Uterus (tissue), 3 donors: ENCODE measurements at regions not wholly inside any gene's neighbourhood (a gene's known extent, or its start where the extent isn't known, plus 50 kb on each side); places are given as distances from the start of the nearest gene placed in this dataset.

Experiments
- DNase-seq, 2 donors: peaks; one replicate each; pipeline ENCODE4 v3.0.0-alpha.2; 2019 to 2020
- H3K27ac ChIP-seq, 2 donors: fragments of 200-600 bp; sonication (generic); 1 replicate in 1 of 2; 2 replicates in 1 of 2; pipeline ENCODE4 v1.5.1; 2016 to 2018
- H3K27me3 ChIP-seq, 2 donors: fragments of 200-600 bp; sonication (generic); one replicate each; pipeline ENCODE4 v1.5.1; 2018 to 2019; ENCODE audit warnings: control low read depth in 1 of 2
- H3K36me3 ChIP-seq, 2 donors: fragments of 200-600 bp; sonication (generic); one replicate each; pipeline ENCODE4 v1.5.1; 2019; ENCODE audit warnings: control low read depth in 1 of 2
- H3K4me1 ChIP-seq, 2 donors: fragments of 200-600 bp; sonication (generic); one replicate each; pipeline ENCODE4 v1.5.1; 2018 to 2019; ENCODE audit warnings: control low read depth in 1 of 2
- H3K4me3 ChIP-seq, 2 donors: fragments of 200-600 bp; sonication (generic); 1 replicate in 1 of 2; 2 replicates in 1 of 2; pipeline ENCODE4 v1.5.1; 2018 to 2019; ENCODE audit warnings: mild to moderate bottlenecking in 1 of 2
- H3K9me3 ChIP-seq, 2 donors: fragments of 200-600 bp; sonication (generic); one replicate each; pipeline ENCODE4 v1.5.1; 2019; ENCODE audit warnings: control low read depth in 1 of 2
- CTCF ChIP-seq, 4 experiments: fragments of 200-600 bp in 2 of 4; fragments of 450-650 bp in 2 of 4; sonication (generic) in 2 of 4; IDR thresholded peaks; one replicate each; pipeline ENCODE4 v1.5.1; 2016 to 2019; ENCODE audit warnings: antibody characterized with exemption in 4 of 4, mild to moderate bottlenecking in 2 of 4, moderate library complexity in 1 of 4
- POLR2A ChIP-seq, 2 donors: fragments of 450-650 bp; IDR thresholded peaks; one replicate each; pipeline ENCODE4 v1.6.1; 2016; ENCODE audit warnings: antibody characterized with exemption in 2 of 2, mild to moderate bottlenecking in 1 of 2, moderate library complexity in 1 of 2
- intact Hi-C: fragments of 100-400 bp; cut with DNase I; formaldehyde crosslinking; loops from one replicate; pipeline ENCODE4 v1.15.1; 2023; ENCODE audit warnings: low total_unique reads
- donor health status: DM: yes; HTN: yes; CAD: no.

- no peak overlapping the region for H3K27ac ChIP-seq
- no peak overlapping the region for H3K4me3 ChIP-seq
- H3K27me3 ChIP-seq: no peaks in the 10 kb centered on the region
- intact Hi-C loops: no loop called here
- H3K4me1 ChIP-seq: no peaks in the 10 kb centered on the region
- H3K36me3 ChIP-seq: no peaks in the 10 kb centered on the region
- no peaks in the 10 kb centered on the region for H3K9me3 ChIP-seq
- no peak for TF ChIP-seq POLR2A (IDR thresholded peaks at IDR 0.05)
- no peak for TF ChIP-seq CTCF (IDR thresholded peaks at IDR 0.05)
- no peak for DNase-seq
These were observed 1168.8 kb upstream of the AGA start for GRCh38 chr4:178611062-178611461.

GRCh38 chr4:178612733-178613132, 1170.5 kb upstream of the AGA start:
- Histone ChIP-seq H3K4me3 (no peak overlapping the region), H3K27ac (no peak overlapping the region), H3K9me3 (no peaks in the 10 kb centered on the region), H3K36me3 (no peaks in the 10 kb centered on the region), H3K4me1 (no peaks in the 10 kb centered on the region), H3K27me3 (no peaks in the 10 kb centered on the region)
- no peak for DNase-seq
- TF ChIP-seq POLR2A (IDR thresholded peaks at IDR 0.05) (no peak), CTCF (IDR thresholded peaks at IDR 0.05) (no peak)
- intact Hi-C loops: no loop called here

- TF ChIP-seq CTCF (IDR thresholded peaks at IDR 0.05) (no peak), POLR2A (IDR thresholded peaks at IDR 0.05) (no peak)
- DNase-seq: no peak
- Histone ChIP-seq H3K9me3 (no peaks in the 10 kb centered on the region), H3K27ac (no peak overlapping the region), H3K4me3 (no peak overlapping the region), H3K4me1 (no peaks in the 10 kb centered on the region), H3K36me3 (no peaks in the 10 kb centered on the region), H3K27me3 (no peaks in the 10 kb centered on the region)
- intact Hi-C loops: no loop called here
These were observed 1190.2 kb upstream of the AGA start for GRCh38 chr4:178632415-178632814.

GRCh38 chr4:178633263-178633662, 1191.0 kb upstream of the AGA start:
- TF ChIP-seq POLR2A (IDR thresholded peaks at IDR 0.05) (no peak), CTCF (IDR thresholded peaks at IDR 0.05) (no peak)
- no peak overlapping the region for H3K27ac ChIP-seq
- no peaks in the 10 kb centered on the region for H3K36me3 ChIP-seq
- DNase-seq: no peak
- no peaks in the 10 kb centered on the region for H3K9me3 ChIP-seq
- intact Hi-C loops: no loop called here
- H3K4me1 ChIP-seq: no peaks in the 10 kb centered on the region
- H3K4me3 ChIP-seq: no peak overlapping the region
- no peaks in the 10 kb centered on the region for H3K27me3 ChIP-seq

GRCh38 chr4:178664621-178665020, 1222.4 kb upstream of the AGA start:
- Histone ChIP-seq H3K4me1 (no peaks in the 10 kb centered on the region), H3K9me3 (no peaks in the 10 kb centered on the region), H3K27ac (no peak overlapping the region), H3K36me3 (no peaks in the 10 kb centered on the region), H3K27me3 (no peaks in the 10 kb centered on the region), H3K4me3 (no peak overlapping the region)
- intact Hi-C loops: no loop called here
- TF ChIP-seq CTCF (IDR thresholded peaks at IDR 0.05) (no peak), POLR2A (IDR thresholded peaks at IDR 0.05) (no peak)
- DNase-seq: no peak
